GM23338 (cell line): ENCODE measurements at regions not wholly inside any gene's neighbourhood (a gene's known extent, or its start where the extent isn't known, plus 50 kb on each side); places are given as distances from the start of the nearest gene placed in this dataset.
"Not testable (repeated sequence)": the region's sequence is repeated elsewhere in the genome, so short reads cannot be mapped to it uniquely, and the experiment has no call there.

Source experiments
- ATAC-seq: fragments of 200-7000 bp; cut with Tn5 transposase; 3 replicates; pipeline ENCODE4 v1.9.1; 2020
- DNase-seq: peaks from one replicate; pipeline ENCODE4 v3.0.0-alpha.2; 2015; ENCODE audit warnings: low spot score
- H2AFZ ChIP-seq: fragments of 200-600 bp; sonication (generic); 2 replicates; pipeline ENCODE4 v1.8.0; 2016; ENCODE audit warnings: antibody characterized with exemption, mild to moderate bottlenecking, moderate library complexity
- H3F3A ChIP-seq: fragments of 200-600 bp; sonication (generic); replicated peaks from 2 replicates; pipeline ENCODE4 v1.8.0; 2017; ENCODE audit warnings: antibody characterized with exemption, mixed run types, low read depth
- H3K27ac ChIP-seq: fragments of 200-600 bp; sonication (generic); 2 replicates; pipeline ENCODE4 v1.6.1; 2016; ENCODE audit warnings: low read depth
- H3K27me3 ChIP-seq: fragments of 200-600 bp; sonication (generic); 2 replicates; pipeline ENCODE4 v1.8.0; 2016; ENCODE audit warnings: mild to moderate bottlenecking, mixed run types, moderate library complexity; ENCODE audit not compliant: insufficient read depth
- H3K36me3 ChIP-seq: fragments of 200-600 bp; sonication (generic); 2 replicates; pipeline ENCODE4 v1.8.0; 2016; ENCODE audit warnings: mild to moderate bottlenecking; ENCODE audit not compliant: insufficient read depth
- H3K4me1 ChIP-seq: fragments of 200-600 bp; sonication (generic); 2 replicates; pipeline ENCODE4 v1.8.0; 2016; ENCODE audit warnings: mild to moderate bottlenecking, moderate library complexity; ENCODE audit not compliant: insufficient read depth
- H3K4me2 ChIP-seq: fragments of 200-600 bp; sonication (generic); 2 replicates; pipeline ENCODE4 v1.7.1; 2017; ENCODE audit warnings: mixed run types
- H3K4me3 ChIP-seq: fragments of 200-600 bp; sonication (generic); 2 replicates; pipeline ENCODE4 v1.6.1; 2016; ENCODE audit warnings: mixed run types
- H3K79me2 ChIP-seq: fragments of 200-600 bp; sonication (generic); replicated peaks from 2 replicates; pipeline ENCODE4 v1.8.0; 2017; ENCODE audit warnings: mild to moderate bottlenecking; ENCODE audit not compliant: insufficient read depth
- H3K9me2 ChIP-seq: fragments of 200-600 bp; sonication (generic); 2 replicates; pipeline ENCODE4 v1.8.0; 2017; ENCODE audit not compliant: insufficient read depth
- H4K20me1 ChIP-seq: fragments of 200-600 bp; sonication (generic); replicated peaks from 2 replicates; pipeline ENCODE4 v1.8.0; 2017; ENCODE audit warnings: mild to moderate bottlenecking; ENCODE audit not compliant: insufficient read depth
- H3K27ac Mint-ChIP-seq: 2 replicates; pipeline ENCODE4 v1.8.0; 2020; ENCODE audit warnings: inconsistent platforms, mild to moderate bottlenecking, moderate library complexity, mixed read lengths
- H3K27me3 Mint-ChIP-seq: 3 replicates; pipeline ENCODE4 v1.8.0; 2022; ENCODE audit warnings: low read depth, mild to moderate bottlenecking, moderate library complexity, mixed read lengths, inconsistent platforms; ENCODE audit not compliant: insufficient read depth, poor library complexity
- H3K36me3 Mint-ChIP-seq: 3 replicates; pipeline ENCODE4 v1.8.0; 2021; ENCODE audit warnings: low read depth, mild to moderate bottlenecking, inconsistent platforms, moderate library complexity, mixed read lengths
- H3K4me1 Mint-ChIP-seq: 3 replicates; pipeline ENCODE4 v1.8.0; 2020; ENCODE audit warnings: mild to moderate bottlenecking, inconsistent platforms, mixed read lengths
- H3K4me3 Mint-ChIP-seq: 3 replicates; pipeline ENCODE4 v1.8.0; 2021; ENCODE audit warnings: moderate library complexity, mild to moderate bottlenecking, inconsistent platforms, mixed read lengths
- H3K9me3 Mint-ChIP-seq: 3 replicates; pipeline ENCODE4 v1.8.0; 2020; ENCODE audit warnings: moderate library complexity, mild to moderate bottlenecking, inconsistent platforms, mixed read lengths
- CREB1 ChIP-seq: fragments of 250-450 bp; sonication (Bioruptor Pico); IDR thresholded peaks from 2 replicates; pipeline ENCODE4 v1.5.0; 2020; ENCODE audit warnings: low read depth, mild to moderate bottlenecking, moderate library complexity
- CTCF ChIP-seq, 2 experiments: fragments of 200-600 bp in 1 of 2; sonication (generic) in 1 of 2; conservative IDR thresholded peaks; 2 replicates each; pipeline versions ENCODE4 v1.5.1 to v1.6.1; 2016 to 2017; ENCODE audit warnings: antibody characterized with exemption in 2 of 2, low read depth in 2 of 2, mild to moderate bottlenecking in 2 of 2, moderate library complexity in 1 of 2
- EZH2 ChIP-seq: fragments of 200-600 bp; sonication (generic); IDR thresholded peaks from one replicate; pipeline ENCODE4 v1.8.0; 2017; ENCODE audit warnings: antibody characterized with exemption, mild to moderate bottlenecking, low read depth; ENCODE audit not compliant: unreplicated experiment
- JUNB ChIP-seq: IDR thresholded peaks from one replicate; pipeline ENCODE4 v1.6.1; 2016; ENCODE audit warnings: antibody characterized with exemption; ENCODE audit not compliant: unreplicated experiment
- NANOG ChIP-seq: IDR thresholded peaks from 2 replicates; pipeline ENCODE4 v1.6.1; 2016; ENCODE audit warnings: antibody characterized with exemption, borderline replicate concordance
- POLR2AphosphoS5 ChIP-seq: IDR thresholded peaks from 2 replicates; pipeline ENCODE4 v1.6.1; 2016; ENCODE audit warnings: antibody characterized with exemption, low read depth
- STAT1 ChIP-seq: IDR thresholded peaks from one replicate; pipeline ENCODE4 v1.6.1; 2016; ENCODE audit warnings: antibody characterized with exemption; ENCODE audit not compliant: unreplicated experiment
- ZNF331 ChIP-seq: fragments of 250-450 bp; sonication (Bioruptor Pico); IDR thresholded peaks from 2 replicates; pipeline ENCODE4 v1.5.0; 2020; ENCODE audit warnings: low read depth, mild to moderate bottlenecking, moderate library complexity
- TF ChIP-seq, protein P1 (sequence below): IDR thresholded peaks from 2 replicates; pipeline ENCODE4 v1.6.1; 2016; ENCODE audit warnings: antibody characterized with exemption
- TF ChIP-seq, protein P2 (sequence below): IDR thresholded peaks from one replicate; pipeline ENCODE4 v1.6.1; 2018; ENCODE audit warnings: antibody characterized with exemption; ENCODE audit not compliant: unreplicated experiment

- TF ChIP-seq ZNF331 (CRISPR knock-in tag) (no peak), CTCF (conservative IDR thresholded peaks at IDR 0.05; ENCODE audit: low read depth in 2 of 2) (no peak), NANOG (no peak), JUNB (no peak), EZH2 (no peak), STAT1 (no peak), POLR2AphosphoS5 (no peak), CREB1 (CRISPR knock-in tag) (no peak)
- TF ChIP-seq, protein P1, sequence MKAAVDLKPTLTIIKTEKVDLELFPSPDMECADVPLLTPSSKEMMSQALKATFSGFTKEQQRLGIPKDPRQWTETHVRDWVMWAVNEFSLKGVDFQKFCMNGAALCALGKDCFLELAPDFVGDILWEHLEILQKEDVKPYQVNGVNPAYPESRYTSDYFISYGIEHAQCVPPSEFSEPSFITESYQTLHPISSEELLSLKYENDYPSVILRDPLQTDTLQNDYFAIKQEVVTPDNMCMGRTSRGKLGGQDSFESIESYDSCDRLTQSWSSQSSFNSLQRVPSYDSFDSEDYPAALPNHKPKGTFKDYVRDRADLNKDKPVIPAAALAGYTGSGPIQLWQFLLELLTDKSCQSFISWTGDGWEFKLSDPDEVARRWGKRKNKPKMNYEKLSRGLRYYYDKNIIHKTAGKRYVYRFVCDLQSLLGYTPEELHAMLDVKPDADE, result no peak
Observed at GRCh38 chr4:138341739-138342415, 99.7 kb upstream of the SLC7A11 start (continued).

GRCh38 chr4:138338840-138339239 is 96.7 kb upstream of the SLC7A11 start:
- no peak for TF ChIP-seq ZNF331 (CRISPR knock-in tag)
- TF ChIP-seq POLR2AphosphoS5, result no peak
- TF ChIP-seq, protein P2, sequence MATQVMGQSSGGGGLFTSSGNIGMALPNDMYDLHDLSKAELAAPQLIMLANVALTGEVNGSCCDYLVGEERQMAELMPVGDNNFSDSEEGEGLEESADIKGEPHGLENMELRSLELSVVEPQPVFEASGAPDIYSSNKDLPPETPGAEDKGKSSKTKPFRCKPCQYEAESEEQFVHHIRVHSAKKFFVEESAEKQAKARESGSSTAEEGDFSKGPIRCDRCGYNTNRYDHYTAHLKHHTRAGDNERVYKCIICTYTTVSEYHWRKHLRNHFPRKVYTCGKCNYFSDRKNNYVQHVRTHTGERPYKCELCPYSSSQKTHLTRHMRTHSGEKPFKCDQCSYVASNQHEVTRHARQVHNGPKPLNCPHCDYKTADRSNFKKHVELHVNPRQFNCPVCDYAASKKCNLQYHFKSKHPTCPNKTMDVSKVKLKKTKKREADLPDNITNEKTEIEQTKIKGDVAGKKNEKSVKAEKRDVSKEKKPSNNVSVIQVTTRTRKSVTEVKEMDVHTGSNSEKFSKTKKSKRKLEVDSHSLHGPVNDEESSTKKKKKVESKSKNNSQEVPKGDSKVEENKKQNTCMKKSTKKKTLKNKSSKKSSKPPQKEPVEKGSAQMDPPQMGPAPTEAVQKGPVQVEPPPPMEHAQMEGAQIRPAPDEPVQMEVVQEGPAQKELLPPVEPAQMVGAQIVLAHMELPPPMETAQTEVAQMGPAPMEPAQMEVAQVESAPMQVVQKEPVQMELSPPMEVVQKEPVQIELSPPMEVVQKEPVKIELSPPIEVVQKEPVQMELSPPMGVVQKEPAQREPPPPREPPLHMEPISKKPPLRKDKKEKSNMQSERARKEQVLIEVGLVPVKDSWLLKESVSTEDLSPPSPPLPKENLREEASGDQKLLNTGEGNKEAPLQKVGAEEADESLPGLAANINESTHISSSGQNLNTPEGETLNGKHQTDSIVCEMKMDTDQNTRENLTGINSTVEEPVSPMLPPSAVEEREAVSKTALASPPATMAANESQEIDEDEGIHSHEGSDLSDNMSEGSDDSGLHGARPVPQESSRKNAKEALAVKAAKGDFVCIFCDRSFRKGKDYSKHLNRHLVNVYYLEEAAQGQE, result no peak
- TF ChIP-seq NANOG, result no peak
- Histone ChIP-seq H3K79me2 (no peaks in the 10 kb centered on the region), H3K4me3 (no peak overlapping the region), H2AFZ (no peak overlapping the region), H3K9me2 (peaks cover 5% of the 10 kb centered on the region; the same call in 1 of the 2 replicates), H3K27ac (no peak overlapping the region), H3K4me1 (no peaks in the 10 kb centered on the region), H3F3A (no peaks in the 10 kb centered on the region), H3K27me3 (no peaks in the 10 kb centered on the region), H3K4me2 (no peak overlapping the region), H4K20me1 (no peaks in the 10 kb centered on the region), H3K36me3 (no peaks in the 10 kb centered on the region)
- Mint-ChIP-seq H3K4me3 (no peak overlapping the region), H3K4me1 (peaks cover 4% of the 10 kb centered on the region; the same call in 1 of the 3 replicates), H3K27me3 (no peaks in the 10 kb centered on the region), H3K27ac (no peak overlapping the region; the same call in 1 of the 2 replicates), H3K36me3 (no peaks in the 10 kb centered on the region), H3K9me3 (no peaks in the 10 kb centered on the region)
- no peak for DNase-seq
- ATAC-seq, result no peak

DNA sequence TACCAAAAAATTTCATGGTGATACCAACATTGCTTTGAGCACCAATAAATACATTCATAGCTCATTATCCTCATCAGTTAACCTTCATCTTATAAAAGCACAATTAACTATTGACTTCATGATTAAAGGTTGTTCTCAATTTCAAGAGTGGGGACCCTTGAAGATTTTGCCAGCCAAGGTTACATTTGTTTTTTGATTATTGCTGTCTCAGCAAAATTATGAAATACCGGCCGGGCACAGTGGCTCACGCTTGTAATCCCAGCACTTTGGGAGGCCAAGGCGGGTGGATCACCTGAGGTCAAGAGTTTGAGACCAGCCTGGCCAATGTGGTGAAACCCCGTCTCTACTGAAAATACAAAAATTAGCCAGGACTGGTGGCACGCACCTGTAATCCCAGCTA is 96.1 kb upstream of the SLC7A11 start:
- H3K4me2 ChIP-seq, H3K4me1 Mint-ChIP-seq, H3K4me3 Mint-ChIP-seq, H3K9me3 Mint-ChIP-seq, H4K20me1 ChIP-seq, H3K4me3 ChIP-seq, H3K79me2 ChIP-seq, H3K36me3 ChIP-seq, ATAC-seq, H3K9me2 ChIP-seq, H3K27ac Mint-ChIP-seq, DNase-seq, H3F3A ChIP-seq, H3K4me1 ChIP-seq, H3K27me3 ChIP-seq, H2AFZ ChIP-seq, H3K36me3 Mint-ChIP-seq, H3K27ac ChIP-seq, H3K27me3 Mint-ChIP-seq: not testable (repeated sequence)
